ENCODE measurements at regions not wholly inside any gene's neighbourhood (a gene's known extent, or its start where the extent isn't known, plus 50 kb on each side); places are given as distances from the start of the nearest gene placed in this dataset.

DNA sequence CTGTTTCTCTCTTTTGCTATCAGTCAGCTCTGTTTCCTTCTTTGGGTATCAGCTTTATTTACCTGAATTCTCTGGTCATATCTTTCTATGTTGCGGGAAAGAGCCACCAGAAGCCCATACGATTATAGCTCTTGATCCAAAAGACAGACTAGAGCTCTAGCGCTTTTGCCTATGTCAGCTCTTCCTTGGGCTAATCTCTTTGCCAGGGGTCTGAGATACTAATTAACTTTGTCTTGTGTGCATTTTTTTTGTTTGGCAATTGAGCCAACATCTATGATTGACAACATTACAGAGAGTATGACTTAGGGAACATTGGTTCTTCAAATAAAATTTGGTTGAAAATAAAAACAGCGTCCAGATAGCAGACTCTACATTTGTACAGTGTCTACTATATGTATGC is 603.0 kb downstream of the KCTD16 start:
- ATAC-seq (no peak), DNase-seq (no peak)
- Mint-ChIP-seq H3K27me3 (no peaks in the 10 kb centered on the region), H3K9me3 (peaks cover 0 to 16% (median 2%) of the 10 kb centered on the region in 11 donors), H3K27ac (no peak overlapping the region), H3K36me3 (no peaks in the 10 kb centered on the region), H3K4me1 (no peaks in the 10 kb centered on the region), H3K4me3 (no peak overlapping the region)
- ChIA-PET CTCF (no interaction called here), POLR2A (no interaction called here)
- Histone ChIP-seq H3K27me3 (ENCODE audit: control insufficient read depth in 2 of 2, insufficient read depth in 2 of 2, low read length in 2 of 2) (no peaks in the 10 kb centered on the region), H3K36me3 (ENCODE audit: control insufficient read depth in 2 of 3, insufficient read depth in 3 of 3, low read length in 3 of 3) (no peaks in the 10 kb centered on the region), H3K4me1 (ENCODE audit: control insufficient read depth in 2 of 2, insufficient read depth in 2 of 2, low read length in 2 of 2) (no peaks in the 10 kb centered on the region), H3K9me3 (ENCODE audit: control insufficient read depth in 2 of 3, low read length in 3 of 3) (no peaks in the 10 kb centered on the region), H3K4me3 (ENCODE audit: low read length) (no peak overlapping the region), H3K27ac (ENCODE audit: low read depth, low read length) (no peak overlapping the region)
- intact Hi-C loops (cut with micrococcal nuclease), result no loop called here

DNA sequence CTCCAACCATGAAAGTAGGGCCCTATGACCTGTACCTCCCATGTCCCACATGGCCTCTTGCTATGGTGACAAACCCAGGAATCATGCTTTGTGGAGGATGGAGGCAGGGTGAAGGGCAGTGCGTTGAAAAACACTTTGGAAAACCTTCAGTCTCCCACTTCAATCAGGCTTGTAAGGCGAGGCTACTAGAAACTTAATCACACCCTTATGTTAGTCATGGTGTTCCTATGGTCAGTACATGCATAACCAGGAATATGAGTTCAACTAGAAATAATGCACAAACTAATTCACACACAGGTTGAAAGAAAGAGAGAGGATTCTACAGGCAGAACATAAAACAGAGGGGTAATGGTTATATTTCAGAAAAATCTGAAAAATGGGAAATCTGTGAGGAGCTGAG is 601.1 kb downstream of the KCTD16 start:
- no peak for ATAC-seq
- no peak overlapping the region for H3K27ac Mint-ChIP-seq
- Histone ChIP-seq H3K27ac (ENCODE audit: low read depth, low read length) (no peak overlapping the region), H3K4me3 (ENCODE audit: low read length) (no peak overlapping the region), H3K27me3 (ENCODE audit: control insufficient read depth in 2 of 2, insufficient read depth in 2 of 2, low read length in 2 of 2) (no peaks in the 10 kb centered on the region), H3K36me3 (ENCODE audit: control insufficient read depth in 2 of 3, insufficient read depth in 3 of 3, low read length in 3 of 3) (no peaks in the 10 kb centered on the region), H3K4me1 (ENCODE audit: control insufficient read depth in 2 of 2, insufficient read depth in 2 of 2, low read length in 2 of 2) (no peaks in the 10 kb centered on the region), H3K9me3 (ENCODE audit: control insufficient read depth in 2 of 3, low read length in 3 of 3) (no peaks in the 10 kb centered on the region)
- H3K27me3 Mint-ChIP-seq, result no peaks in the 10 kb centered on the region
- no peaks in the 10 kb centered on the region for H3K36me3 Mint-ChIP-seq
- intact Hi-C loops (cut with micrococcal nuclease), result no loop called here
- DNase-seq, result no peak
- H3K9me3 Mint-ChIP-seq, result peaks cover 0 to 16% (median 2%) of the 10 kb centered on the region in 11 donors
- H3K4me3 Mint-ChIP-seq, result no peak overlapping the region
- ChIA-PET POLR2A (no interaction called here), CTCF (no interaction called here)
- H3K4me1 Mint-ChIP-seq, result no peaks in the 10 kb centered on the region

DNA sequence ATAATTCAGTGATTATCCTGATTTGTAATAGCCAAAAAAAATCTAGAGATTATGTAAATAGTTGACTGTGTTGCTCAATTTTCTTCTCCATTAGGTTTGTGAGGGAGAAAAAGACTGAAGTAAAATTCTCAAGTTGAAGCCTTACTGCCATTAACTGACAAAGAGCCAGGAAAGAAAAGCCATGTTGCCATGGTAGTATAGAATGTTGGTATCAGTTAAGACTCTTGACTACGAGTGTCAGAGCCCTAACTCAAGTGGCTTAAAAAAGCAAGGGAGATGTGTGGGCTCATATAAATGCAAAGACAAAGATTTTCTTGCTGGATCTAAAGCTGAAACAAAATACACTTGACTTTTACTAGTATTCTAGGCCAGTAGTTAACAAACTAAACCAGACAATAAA is 571.7 kb downstream of the KCTD16 start:
- Mint-ChIP-seq H3K4me3 (no peak overlapping the region), H3K9me3 (peaks cover 6 to 29% (median 12%) of the 10 kb centered on the region in 11 donors), H3K4me1 (no peaks in the 10 kb centered on the region), H3K27me3 (no peaks in the 10 kb centered on the region), H3K27ac (no peak overlapping the region), H3K36me3 (no peaks in the 10 kb centered on the region)
- no peak overlapping the region for H3K27ac ChIP-seq (ENCODE audit: low read depth, low read length)
- intact Hi-C loops (cut with micrococcal nuclease), result no loop called here
- H3K27me3 ChIP-seq (ENCODE audit: control insufficient read depth in 2 of 2, insufficient read depth in 2 of 2, low read length in 2 of 2), result no peaks in the 10 kb centered on the region
- POLR2A ChIA-PET, result no interaction called here
- DNase-seq (no peak), ATAC-seq (no peak)
- no peak overlapping the region for H3K4me3 ChIP-seq (ENCODE audit: low read length)
- H3K4me1 ChIP-seq (ENCODE audit: control insufficient read depth in 2 of 2, insufficient read depth in 2 of 2, low read length in 2 of 2), result no peaks in the 10 kb centered on the region
- no peaks in the 10 kb centered on the region for H3K36me3 ChIP-seq (ENCODE audit: control insufficient read depth in 2 of 3, insufficient read depth in 3 of 3, low read length in 3 of 3)
- CTCF ChIA-PET, result no interaction called here
- H3K9me3 ChIP-seq (ENCODE audit: control insufficient read depth in 2 of 3, low read length in 3 of 3), result no peaks in the 10 kb centered on the region

DNA sequence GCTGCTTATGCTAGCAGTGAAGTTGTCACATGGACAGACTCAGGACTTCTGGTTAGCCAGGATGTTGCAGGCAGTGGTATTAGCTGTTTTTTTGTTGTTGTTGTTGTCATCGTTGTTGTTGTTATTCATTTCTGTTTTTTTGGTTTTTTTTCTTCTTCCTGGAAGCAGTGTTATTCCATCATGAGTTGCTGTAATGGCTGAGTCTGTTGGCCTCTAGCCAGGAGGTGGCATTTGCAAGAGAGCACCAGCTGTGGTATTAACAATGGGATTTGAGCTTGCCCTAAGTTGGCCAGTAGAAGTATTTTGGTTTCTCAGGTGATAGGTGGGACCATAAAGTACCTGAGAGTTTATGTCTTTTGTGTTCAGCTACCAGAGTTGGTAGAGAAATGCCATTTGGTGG is 561.1 kb downstream of the KCTD16 start:
- Histone ChIP-seq H3K9me3 (ENCODE audit: control insufficient read depth in 2 of 3, low read length in 3 of 3) (peaks cover 0 to 4% (median 0%) of the 10 kb centered on the region in 3 experiments), H3K4me3 (ENCODE audit: low read length) (no peak overlapping the region), H3K4me1 (ENCODE audit: control insufficient read depth in 2 of 2, insufficient read depth in 2 of 2, low read length in 2 of 2) (no peaks in the 10 kb centered on the region), H3K27me3 (ENCODE audit: control insufficient read depth in 2 of 2, insufficient read depth in 2 of 2, low read length in 2 of 2) (no peaks in the 10 kb centered on the region), H3K36me3 (ENCODE audit: control insufficient read depth in 2 of 3, insufficient read depth in 3 of 3, low read length in 3 of 3) (no peaks in the 10 kb centered on the region), H3K27ac (ENCODE audit: low read depth, low read length) (no peak overlapping the region)
- ChIA-PET POLR2A (no interaction called here), CTCF (no interaction called here)
- H3K27me3 Mint-ChIP-seq, result no peaks in the 10 kb centered on the region
- intact Hi-C loops (cut with micrococcal nuclease), result no loop called here
- ATAC-seq (no peak), DNase-seq (no peak)
- peaks cover 3 to 47% (median 14%) of the 10 kb centered on the region in 11 donors for H3K9me3 Mint-ChIP-seq
- no peak overlapping the region for H3K4me3 Mint-ChIP-seq
- H3K36me3 Mint-ChIP-seq, result no peaks in the 10 kb centered on the region
- no peak overlapping the region for H3K27ac Mint-ChIP-seq
- no peaks in the 10 kb centered on the region for H3K4me1 Mint-ChIP-seq

DNA sequence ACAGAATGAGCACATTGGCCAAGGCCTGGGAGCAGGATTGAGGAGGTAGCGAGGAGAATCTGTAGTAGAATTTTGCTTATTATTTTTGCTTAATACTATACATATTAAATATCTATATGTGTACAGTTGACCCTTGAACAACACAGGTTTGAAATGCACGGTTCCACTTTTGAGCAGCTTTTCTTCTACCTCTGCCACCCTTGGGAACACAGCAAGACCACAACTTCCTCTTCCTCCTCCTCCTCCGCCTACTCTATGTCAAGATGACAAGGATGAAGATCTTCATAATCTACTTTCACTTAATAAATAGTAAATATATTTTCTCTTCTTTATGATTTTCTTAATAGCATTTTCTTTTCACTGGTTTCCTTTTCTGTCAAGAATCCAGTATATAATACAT is 541.4 kb downstream of the KCTD16 start:
- no peaks in the 10 kb centered on the region for H3K27me3 Mint-ChIP-seq
- H3K4me1 ChIP-seq (ENCODE audit: control insufficient read depth in 2 of 2, insufficient read depth in 2 of 2, low read length in 2 of 2), result no peaks in the 10 kb centered on the region
- ChIA-PET POLR2A (no interaction called here), CTCF (no interaction called here)
- H3K4me3 Mint-ChIP-seq, result no peak overlapping the region
- H3K4me3 ChIP-seq (ENCODE audit: low read length), result no peak overlapping the region
- intact Hi-C loops (cut with micrococcal nuclease), result no loop called here
- DNase-seq (no peak), ATAC-seq (no peak)
- H3K4me1 Mint-ChIP-seq, result no peaks in the 10 kb centered on the region
- no peaks in the 10 kb centered on the region for H3K36me3 ChIP-seq (ENCODE audit: control insufficient read depth in 2 of 3, insufficient read depth in 3 of 3, low read length in 3 of 3)
- H3K27ac Mint-ChIP-seq, result no peak overlapping the region
- no peak overlapping the region for H3K27ac ChIP-seq (ENCODE audit: low read depth, low read length)
- no peaks in the 10 kb centered on the region for H3K36me3 Mint-ChIP-seq
- no peaks in the 10 kb centered on the region for H3K27me3 ChIP-seq (ENCODE audit: control insufficient read depth in 2 of 2, insufficient read depth in 2 of 2, low read length in 2 of 2)
- no peaks in the 10 kb centered on the region for H3K9me3 ChIP-seq (ENCODE audit: control insufficient read depth in 2 of 3, low read length in 3 of 3)
- peaks cover 2 to 22% (median 4%) of the 10 kb centered on the region in 11 donors for H3K9me3 Mint-ChIP-seq

DNA sequence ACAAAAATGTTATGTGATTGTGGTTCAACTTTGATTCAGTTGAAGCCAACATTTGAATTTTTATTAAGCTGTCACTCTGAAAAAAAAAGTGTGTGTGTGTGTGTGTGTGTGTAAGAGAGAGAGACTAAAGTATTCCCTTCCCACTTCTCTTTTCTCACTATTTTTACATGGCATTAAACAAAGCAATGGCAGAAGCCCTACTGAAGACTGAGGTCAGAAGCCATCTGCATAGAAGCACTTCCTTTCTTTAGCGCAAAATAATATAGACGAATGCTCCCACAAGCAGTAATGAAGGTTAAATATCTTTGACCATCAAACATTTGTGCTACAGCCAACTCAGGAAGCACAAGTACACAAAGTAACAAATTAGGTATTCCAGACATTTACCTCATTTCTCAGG is 540.5 kb downstream of the KCTD16 start:
- Mint-ChIP-seq H3K27ac (no peak overlapping the region), H3K4me1 (no peaks in the 10 kb centered on the region), H3K36me3 (no peaks in the 10 kb centered on the region), H3K27me3 (no peaks in the 10 kb centered on the region), H3K9me3 (peaks cover 2 to 22% (median 6%) of the 10 kb centered on the region in 11 donors), H3K4me3 (no peak overlapping the region)
- H3K27ac ChIP-seq (ENCODE audit: low read depth, low read length), result no peak overlapping the region
- no peaks in the 10 kb centered on the region for H3K4me1 ChIP-seq (ENCODE audit: control insufficient read depth in 2 of 2, insufficient read depth in 2 of 2, low read length in 2 of 2)
- CTCF ChIA-PET, result no interaction called here
- H3K9me3 ChIP-seq (ENCODE audit: control insufficient read depth in 2 of 3, low read length in 3 of 3), result no peaks in the 10 kb centered on the region
- DNase-seq (no peak), ATAC-seq (no peak)
- intact Hi-C loops (cut with micrococcal nuclease), result no loop called here
- POLR2A ChIA-PET, result no interaction called here
- H3K4me3 ChIP-seq (ENCODE audit: low read length), result no peak overlapping the region
- H3K36me3 ChIP-seq (ENCODE audit: control insufficient read depth in 2 of 3, insufficient read depth in 3 of 3, low read length in 3 of 3), result no peaks in the 10 kb centered on the region
- H3K27me3 ChIP-seq (ENCODE audit: control insufficient read depth in 2 of 2, insufficient read depth in 2 of 2, low read length in 2 of 2), result no peaks in the 10 kb centered on the region

DNA sequence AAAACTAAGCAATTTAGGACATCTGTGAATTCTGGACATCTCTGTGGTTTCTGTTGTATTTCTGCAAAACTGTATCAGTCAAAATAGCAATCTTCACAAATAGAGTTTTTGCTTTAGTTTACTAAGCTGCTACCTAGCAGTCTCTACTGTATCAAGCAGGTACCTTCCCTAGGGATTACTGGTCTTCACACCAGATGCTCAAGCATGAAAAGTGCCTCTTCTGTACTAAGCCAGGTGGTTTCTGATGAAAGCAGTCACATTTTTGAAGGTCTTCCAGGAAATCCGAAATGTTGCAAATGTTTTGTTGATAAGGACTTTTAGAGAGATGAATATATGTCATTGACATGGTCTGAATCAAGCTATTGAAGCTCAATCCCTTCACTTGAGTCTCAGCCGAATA is 540.0 kb downstream of the KCTD16 start:
- no peak overlapping the region for H3K4me3 Mint-ChIP-seq
- Histone ChIP-seq H3K4me3 (ENCODE audit: low read length) (no peak overlapping the region), H3K9me3 (ENCODE audit: control insufficient read depth in 2 of 3, low read length in 3 of 3) (no peaks in the 10 kb centered on the region), H3K36me3 (ENCODE audit: control insufficient read depth in 2 of 3, insufficient read depth in 3 of 3, low read length in 3 of 3) (no peaks in the 10 kb centered on the region), H3K27me3 (ENCODE audit: control insufficient read depth in 2 of 2, insufficient read depth in 2 of 2, low read length in 2 of 2) (no peaks in the 10 kb centered on the region), H3K27ac (ENCODE audit: low read depth, low read length) (no peak overlapping the region), H3K4me1 (ENCODE audit: control insufficient read depth in 2 of 2, insufficient read depth in 2 of 2, low read length in 2 of 2) (no peaks in the 10 kb centered on the region)
- no peaks in the 10 kb centered on the region for H3K4me1 Mint-ChIP-seq
- intact Hi-C loops (cut with micrococcal nuclease), result no loop called here
- peaks cover 2 to 22% (median 6%) of the 10 kb centered on the region in 11 donors for H3K9me3 Mint-ChIP-seq
- DNase-seq (no peak), ATAC-seq (no peak)
- H3K27ac Mint-ChIP-seq, result no peak overlapping the region
- ChIA-PET CTCF (no interaction called here), POLR2A (no interaction called here)
- H3K27me3 Mint-ChIP-seq, result no peaks in the 10 kb centered on the region
- H3K36me3 Mint-ChIP-seq, result no peaks in the 10 kb centered on the region

Data from naive thymus-derived CD4-positive, alpha-beta T cell (primary cell).